Endometrial microvascular endothelial cells (primary cell): ENCODE measurements at regions not wholly inside any gene's neighbourhood (a gene's known extent, or its start where the extent isn't known, plus 50 kb on each side); places are given as distances from the start of the nearest gene placed in this dataset.

Experiments used
- in situ Hi-C: cut with HindIII; loops from 2 replicates; pipeline ENCODE4 v1.10.0; 2017; ENCODE audit warnings: low sequenced_read_pairs, low pct_unique_long_range_greater_than_20kb; ENCODE audit errors: inconsistent ontology term

DNA sequence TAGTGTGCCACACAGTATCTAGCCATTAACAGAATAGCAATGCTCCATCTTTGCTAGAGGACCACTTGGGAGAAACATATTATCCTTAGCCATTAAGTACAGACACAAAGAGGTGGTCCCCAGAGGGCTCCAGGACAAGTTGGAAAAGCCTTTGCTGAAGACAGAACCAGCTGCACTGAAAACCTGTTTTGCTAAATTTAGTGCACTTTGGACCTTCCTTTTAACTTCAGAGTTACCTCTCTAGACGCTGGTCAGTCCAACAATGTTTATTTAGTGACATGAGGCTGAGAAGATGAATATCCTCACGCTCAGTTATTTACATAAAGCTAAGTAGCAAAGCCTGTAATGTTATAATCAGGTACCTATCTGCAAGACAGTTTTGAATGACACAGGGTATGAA is 265.0 kb upstream of the ZNF608 start:
- in situ Hi-C loops, result no loop called here

DNA sequence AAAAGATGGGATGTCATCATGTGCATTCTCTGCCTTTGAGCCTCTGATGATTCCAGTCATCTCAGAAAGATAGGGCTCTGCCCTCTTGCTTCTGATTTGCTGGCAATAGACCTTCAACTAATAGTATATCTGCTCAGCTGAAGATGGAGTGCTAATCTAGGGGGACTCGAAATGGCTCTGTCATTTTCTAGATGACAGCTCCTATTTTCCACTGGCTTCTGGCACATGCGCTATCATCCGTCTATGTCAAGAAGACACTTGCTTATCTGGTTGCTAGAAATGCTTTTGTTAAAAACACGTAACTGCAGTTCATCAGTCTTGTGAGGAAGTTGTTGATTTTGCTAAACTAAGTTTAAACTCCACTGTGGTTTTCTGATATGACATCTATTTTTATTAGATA is 265.5 kb upstream of the ZNF608 start:
- in situ Hi-C loops, result no loop called here

GRCh38 chr5:125012727-125013451 is 266.4 kb upstream of the ZNF608 start:
- in situ Hi-C loops, result no loop called here

DNA sequence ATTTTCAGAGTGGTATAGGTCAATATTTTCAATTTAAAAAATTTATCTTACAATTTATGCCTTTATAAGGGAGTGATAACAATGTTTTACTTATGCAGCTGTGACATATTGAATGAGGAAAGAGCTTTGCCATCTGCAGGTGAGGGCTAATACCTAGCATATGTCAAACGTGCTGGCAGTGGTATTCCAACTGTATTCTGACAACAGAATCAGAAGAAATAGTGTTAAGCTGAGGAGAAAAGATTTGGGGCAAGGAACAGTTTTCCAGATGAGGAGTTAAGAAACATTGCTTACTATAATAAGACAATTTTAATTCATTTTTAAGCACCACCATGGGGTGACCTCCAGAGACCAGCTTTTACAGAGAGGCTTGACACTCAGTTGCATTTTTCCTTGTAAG is 267.8 kb upstream of the ZNF608 start:
- in situ Hi-C loops, result no loop called here

DNA sequence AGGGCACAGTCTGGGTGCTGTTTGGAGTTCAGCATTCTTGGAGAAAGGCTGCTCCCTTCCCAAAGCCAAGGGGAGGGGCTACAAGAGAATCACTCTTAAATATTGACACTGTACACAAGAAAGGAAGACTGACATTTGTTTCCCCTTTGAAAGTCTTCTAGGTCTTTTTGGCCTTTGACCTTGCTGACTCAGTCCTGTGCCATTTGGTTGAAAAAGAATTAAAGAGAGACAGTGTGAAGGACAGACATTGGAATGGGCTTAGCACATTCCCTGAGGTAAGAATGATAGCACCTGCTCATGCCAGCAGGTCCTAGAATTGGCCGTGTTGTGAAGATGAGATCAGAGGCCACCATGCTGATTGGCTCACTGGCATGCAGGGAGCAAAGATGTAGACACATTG is 271.4 kb upstream of the ZNF608 start:
- in situ Hi-C loops, result no loop called here

DNA sequence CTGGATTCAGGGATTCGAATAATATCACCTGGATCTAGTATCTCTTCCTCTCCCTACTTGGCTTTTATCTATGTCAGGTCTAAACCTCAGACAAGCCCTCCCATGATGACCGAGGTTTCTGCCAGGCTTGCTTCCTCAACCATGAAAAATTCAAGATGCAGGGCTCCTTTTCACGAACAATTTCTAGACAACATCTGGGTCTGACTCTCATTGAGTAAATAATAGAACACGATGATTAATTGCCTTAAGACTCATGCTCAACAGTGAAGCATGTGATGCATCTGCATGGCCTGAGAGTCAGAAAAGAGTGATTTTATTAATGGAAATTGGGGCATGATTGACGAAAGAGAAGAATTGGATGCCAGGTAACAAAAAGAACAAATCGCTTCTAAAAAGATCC is 277.2 kb upstream of the ZNF608 start:
- in situ Hi-C loops, result no loop called here

DNA sequence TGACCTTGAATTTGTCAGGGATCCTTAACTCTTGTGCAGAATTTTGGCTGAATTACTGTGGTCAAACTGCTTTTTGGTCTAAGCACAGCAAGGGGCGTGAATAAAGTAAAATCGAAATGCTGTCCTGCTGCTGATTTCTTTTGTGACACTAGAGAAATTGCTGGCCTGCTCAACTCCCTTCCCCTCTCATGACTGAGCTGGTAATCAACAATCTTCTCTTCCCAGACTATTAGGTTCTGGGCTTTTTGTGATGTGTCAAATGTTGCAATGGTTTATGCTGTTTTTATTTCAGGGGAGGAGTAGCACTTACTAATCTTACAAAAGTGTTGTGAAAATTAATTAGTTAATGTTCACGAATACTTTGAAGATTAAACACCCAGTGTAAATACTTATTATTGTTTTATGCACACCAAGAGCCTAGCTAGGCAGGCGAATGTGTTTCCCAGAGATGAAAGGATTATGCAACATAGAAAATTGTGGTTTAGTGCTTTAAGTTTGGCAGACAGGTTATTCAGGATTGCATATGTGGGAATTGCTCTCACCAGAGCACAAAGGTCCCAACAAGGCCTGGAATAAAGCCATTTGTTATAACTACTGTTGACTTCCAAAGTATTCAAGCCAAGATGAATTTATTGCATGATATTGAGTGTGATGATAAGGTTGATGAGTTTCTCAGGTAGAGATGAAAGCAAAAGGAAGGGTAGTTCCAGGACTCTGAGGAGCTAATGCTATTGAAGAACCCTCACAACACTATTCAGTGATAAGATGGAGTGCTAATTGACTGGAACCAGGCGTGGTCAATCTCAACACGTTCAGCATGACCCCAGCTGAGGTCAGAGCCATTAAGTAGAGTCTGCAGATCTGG is 280.7 kb upstream of the ZNF608 start:
- in situ Hi-C loops, result no loop called here

DNA sequence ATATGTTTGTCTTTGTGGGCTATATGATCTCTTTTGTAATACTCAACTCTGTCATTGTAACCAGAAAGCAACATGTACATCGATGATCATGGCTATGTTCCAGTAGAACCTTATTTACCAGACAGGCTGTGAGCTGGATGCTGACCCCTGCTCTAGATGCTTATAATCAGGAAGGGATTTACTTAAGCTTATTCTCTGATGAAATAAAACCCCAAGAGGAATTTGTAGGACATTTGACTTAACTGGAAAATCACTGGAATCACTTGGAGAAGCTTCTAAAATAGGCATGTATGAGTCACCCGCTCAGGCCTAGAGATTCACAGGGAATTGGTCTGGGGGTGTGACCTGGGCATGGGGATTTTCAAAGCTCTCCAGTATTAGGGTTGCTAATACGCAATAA is 285.8 kb upstream of the ZNF608 start:
- in situ Hi-C loops, result no loop called here

DNA sequence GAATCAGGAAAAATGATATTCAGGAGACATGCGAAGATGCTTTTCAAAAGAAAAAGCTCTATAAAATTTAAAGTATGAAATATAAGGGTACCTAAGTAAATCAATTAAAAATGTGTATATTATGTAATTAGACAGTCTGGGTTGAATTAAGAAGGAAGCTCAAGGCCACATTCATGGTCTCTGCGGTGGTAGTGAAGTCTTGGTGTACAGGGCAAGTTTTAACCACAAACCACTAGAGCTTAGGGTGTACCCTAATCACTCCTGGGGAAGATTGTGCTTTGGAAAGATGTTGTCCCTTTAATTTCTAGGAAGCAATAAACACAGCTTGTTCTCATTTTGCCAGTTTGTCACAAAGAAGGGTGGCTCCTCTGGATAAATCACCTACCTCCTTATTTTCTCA is 287.2 kb upstream of the ZNF608 start:
- in situ Hi-C loops, result no loop called here

- in situ Hi-C loops, result no loop called here
Measured at GRCh38 chr5:125034331-125034730, 287.9 kb upstream of the ZNF608 start.

DNA sequence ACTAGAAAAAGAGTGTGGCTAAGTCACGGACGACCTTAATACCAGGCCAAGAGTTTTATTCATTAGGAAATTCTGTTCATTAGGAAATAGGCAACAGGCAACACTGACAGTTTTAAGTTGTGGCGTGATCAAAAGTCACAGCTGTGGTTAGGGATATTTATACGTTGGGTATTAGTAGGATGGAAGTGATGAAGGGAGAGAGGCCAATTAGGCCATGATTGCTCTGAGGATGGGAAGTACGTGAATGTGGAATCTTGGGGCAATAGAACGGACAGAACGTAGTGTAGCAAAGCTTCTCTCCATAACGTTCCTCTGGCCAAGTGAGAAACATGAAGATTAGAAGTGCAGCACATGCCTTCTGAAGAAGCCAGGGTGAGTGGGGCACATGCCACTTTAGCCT is 290.1 kb upstream of the ZNF608 start:
- in situ Hi-C loops, result no loop called here

DNA sequence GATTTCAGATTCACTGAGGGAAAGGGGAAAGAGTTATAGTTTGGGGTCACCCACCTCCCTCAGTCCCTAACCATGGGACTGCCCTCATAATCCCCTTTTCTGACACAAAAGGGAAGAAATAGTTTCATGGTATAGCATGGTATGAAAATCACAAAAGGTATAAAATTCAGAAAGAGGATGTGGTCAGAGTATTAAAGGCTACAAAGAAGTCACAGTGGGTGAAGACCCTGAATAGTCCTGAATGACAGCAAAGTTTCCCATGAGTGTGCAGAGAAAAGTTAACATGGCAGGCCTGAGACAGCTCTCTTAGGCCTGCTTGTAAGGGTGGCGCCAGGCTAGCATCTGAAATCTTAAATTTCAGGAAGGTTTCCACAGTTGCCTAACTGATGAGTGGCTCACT is 290.6 kb upstream of the ZNF608 start:
- in situ Hi-C loops, result no loop called here

- in situ Hi-C loops, result no loop called here
Measured at GRCh38 chr5:125037530-125037929, 291.1 kb upstream of the ZNF608 start.

GRCh38 chr5:125038477-125038876 is 292.0 kb upstream of the ZNF608 start:
- in situ Hi-C loops, result no loop called here

DNA sequence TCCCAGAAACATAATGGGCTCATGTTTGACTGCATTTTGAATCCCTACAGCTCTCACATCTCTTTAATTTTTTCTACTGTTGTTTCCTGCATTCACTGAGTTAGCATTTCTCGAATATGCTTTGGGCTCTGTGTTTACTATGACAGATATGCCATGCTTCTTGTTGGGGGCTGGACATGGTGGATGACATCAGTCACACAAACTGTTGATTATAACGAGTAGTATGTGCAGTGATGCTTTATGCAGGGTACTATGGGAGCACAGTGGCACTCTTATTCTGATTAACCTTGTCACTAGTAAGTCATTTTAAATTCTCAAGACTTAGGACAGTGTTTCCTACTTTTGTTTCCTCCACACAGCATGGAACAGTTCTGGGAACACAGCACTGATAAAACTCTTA is 295.4 kb upstream of the ZNF608 start:
- in situ Hi-C loops, result no loop called here

- in situ Hi-C loops, result no loop called here
Measured at GRCh38 chr5:125042261-125042890, 295.9 kb upstream of the ZNF608 start.

GRCh38 chr5:125043781-125044391 is 297.4 kb upstream of the ZNF608 start:
- in situ Hi-C loops, result no loop called here

DNA sequence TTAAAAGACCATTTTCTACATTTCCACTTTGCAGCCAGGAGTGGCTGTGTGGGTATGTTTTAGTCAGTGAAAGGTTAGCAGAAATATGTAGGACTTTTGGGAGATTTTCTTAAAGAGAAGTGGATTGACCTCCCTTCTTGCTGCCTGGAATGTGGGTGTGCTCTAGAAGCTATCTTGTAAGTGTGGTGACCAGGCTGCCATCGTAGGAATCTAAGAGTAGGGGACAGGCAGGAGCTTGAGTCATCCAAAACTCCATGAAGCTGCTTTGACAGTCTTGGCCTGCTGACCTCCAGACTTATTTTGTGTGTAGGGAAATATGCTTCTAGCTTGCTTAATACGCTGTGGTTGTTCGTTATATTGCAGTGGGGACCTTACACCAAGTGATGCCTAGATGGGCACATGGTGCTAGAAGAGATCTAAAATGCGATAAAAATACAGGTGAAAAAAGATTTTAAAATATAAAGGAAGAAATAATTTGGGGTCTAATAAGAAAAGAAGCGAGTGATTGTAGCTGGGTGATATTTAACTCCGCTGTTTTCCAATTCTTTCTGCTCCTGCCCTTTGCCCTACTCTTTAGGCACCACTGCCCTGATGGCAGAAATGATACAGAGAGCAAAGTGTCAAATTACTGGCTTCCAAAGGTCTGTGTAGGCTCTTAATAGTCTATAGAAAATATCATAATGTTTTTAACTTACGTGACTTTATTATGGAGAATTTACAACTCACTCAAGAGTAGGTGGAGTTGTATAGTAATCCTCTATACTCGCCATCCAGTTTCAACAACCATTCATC is 298.2 kb upstream of the ZNF608 start:
- in situ Hi-C loops, result no loop called here

- in situ Hi-C loops, result no loop called here
Measured at GRCh38 chr5:125045646-125046045, 299.2 kb upstream of the ZNF608 start.
